IPS-18c (cell line): ENCODE measurements at regions not wholly inside any gene's neighbourhood (a gene's known extent, or its start where the extent isn't known, plus 50 kb on each side); places are given as distances from the start of the nearest gene placed in this dataset.

Experiments
- H3K4me3 ChIP-seq: 2 replicates; pipeline ENCODE4 v1.7.0; 2013; ENCODE audit warnings: low read depth, mild to moderate bottlenecking, low read length, moderate library complexity; ENCODE audit not compliant: insufficient read depth
- H3K9me3 ChIP-seq: one replicate; pipeline ENCODE4 v1.6.1; 2013; ENCODE audit warnings: mild to moderate bottlenecking, low read length, moderate library complexity; ENCODE audit not compliant: control insufficient read depth, insufficient read depth

DNA sequence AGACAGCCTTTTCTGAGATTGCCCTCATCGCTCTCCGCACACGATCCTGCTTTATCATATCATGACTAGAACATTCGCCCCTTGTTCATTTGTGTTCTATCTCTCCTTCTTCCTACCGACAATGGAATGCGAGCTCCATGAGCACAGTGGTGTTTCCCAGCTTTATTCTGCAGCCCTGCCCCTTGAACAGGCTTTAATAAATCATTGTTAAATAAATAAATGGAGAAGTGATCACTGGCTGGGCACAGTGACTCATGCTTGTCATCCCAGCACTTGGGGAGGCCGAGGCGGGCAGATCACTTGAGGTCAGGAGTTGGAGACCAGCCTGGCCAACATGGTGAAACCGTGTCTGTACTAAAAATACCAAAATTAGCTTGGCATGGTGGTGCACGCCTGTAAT lies 1063.3 kb upstream of the EEF2KMT start:
- Histone ChIP-seq H3K4me3 (no peak overlapping the region), H3K9me3 (no peaks in the 10 kb centered on the region)

DNA sequence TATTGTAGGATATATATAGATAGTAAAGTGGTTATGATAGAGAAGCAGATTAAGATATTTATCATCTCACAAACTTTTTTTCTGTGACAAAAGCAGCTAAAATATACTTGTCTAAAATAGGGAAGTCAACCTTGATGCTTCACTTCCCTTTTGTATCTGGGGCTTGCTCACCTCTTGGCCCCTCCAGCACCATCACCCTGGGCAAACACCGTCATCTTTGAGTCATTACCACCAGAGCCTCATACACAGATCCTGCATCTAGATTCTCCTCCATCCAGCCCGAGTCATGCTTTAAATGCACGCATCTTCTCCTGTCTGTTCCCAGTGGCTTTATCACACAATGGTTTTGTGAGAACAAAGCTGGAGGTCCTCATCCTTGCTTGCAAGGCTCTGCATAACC lies 1062.7 kb upstream of the EEF2KMT start:
- H3K4me3 ChIP-seq = no peak overlapping the region

GRCh38 chr16:6157806-6158205 lies 1060.2 kb upstream of the EEF2KMT start:
- no peak overlapping the region for H3K4me3 ChIP-seq

More for the DNA sequence above, 1062.7 kb upstream of the EEF2KMT start:
- no peaks in the 10 kb centered on the region for H3K9me3 ChIP-seq

DNA sequence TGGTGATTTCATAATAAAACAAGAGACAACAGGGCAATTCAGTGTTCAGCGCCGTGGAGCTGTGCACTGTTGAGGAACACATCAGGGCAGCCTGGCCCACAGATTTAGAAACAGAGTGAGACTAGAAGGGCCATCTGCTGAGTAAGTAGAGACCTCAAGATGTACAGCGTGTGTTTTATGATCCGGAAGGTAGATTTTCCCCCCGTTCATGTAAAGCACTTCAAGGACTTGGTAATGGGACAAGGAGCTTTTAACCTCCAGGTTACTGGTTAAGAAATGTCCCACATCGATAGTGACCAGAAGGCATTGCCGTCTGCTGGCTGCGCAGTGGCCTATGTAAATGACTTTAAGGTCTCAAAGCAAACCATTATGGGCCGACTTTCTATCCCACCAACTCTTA lies 1057.7 kb upstream of the EEF2KMT start:
- Histone ChIP-seq H3K4me3 (no peak overlapping the region), H3K9me3 (no peaks in the 10 kb centered on the region)

More at GRCh38 chr16:6157806-6158205, 1060.2 kb upstream of the EEF2KMT start:
- H3K9me3 ChIP-seq = no peaks in the 10 kb centered on the region

DNA sequence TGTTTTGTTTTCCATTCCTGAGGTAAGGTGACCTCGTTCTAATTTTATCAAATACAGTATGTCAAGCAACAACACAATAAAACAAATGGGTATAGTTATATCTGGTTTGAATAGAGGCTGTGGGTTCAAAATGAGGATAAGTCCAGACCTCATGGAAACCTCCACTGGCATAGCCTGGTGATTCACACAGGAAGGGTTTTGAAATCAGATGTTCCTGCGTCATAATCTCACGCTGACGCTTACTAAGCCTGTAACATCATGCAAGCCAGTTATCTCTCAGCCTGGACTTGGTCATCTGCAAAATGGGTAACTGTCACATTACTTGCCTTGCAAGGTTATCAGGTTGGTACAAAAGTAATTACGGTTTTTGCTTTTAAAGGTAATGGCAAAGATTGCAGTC lies 1056.3 kb upstream of the EEF2KMT start:
- Histone ChIP-seq H3K4me3 (no peak overlapping the region), H3K9me3 (no peaks in the 10 kb centered on the region)

DNA sequence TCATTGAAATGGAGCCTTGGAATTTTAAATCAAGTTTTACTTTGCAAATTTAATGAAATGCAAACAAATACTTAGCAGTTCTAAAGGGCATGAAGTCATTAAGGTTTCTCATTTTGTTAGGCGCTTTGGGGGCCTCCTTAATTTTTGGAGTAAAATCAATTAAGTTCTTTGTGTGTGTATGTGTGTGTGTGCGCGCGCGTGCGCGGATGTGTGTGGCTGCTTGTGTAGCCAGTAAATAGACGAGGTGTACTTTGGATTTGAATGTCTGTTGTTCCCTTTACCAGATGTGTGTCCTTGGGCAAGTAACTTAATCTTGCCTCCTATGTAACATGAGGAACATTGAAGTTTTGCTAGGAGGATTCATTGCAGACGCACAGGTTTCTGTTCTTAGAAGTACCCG lies 1051.4 kb upstream of the EEF2KMT start:
- Histone ChIP-seq H3K9me3 (no peaks in the 10 kb centered on the region), H3K4me3 (no peak overlapping the region)

GRCh38 chr16:6148361-6148760 lies 1050.8 kb upstream of the EEF2KMT start:
- Histone ChIP-seq H3K9me3 (no peaks in the 10 kb centered on the region), H3K4me3 (no peak overlapping the region)

DNA sequence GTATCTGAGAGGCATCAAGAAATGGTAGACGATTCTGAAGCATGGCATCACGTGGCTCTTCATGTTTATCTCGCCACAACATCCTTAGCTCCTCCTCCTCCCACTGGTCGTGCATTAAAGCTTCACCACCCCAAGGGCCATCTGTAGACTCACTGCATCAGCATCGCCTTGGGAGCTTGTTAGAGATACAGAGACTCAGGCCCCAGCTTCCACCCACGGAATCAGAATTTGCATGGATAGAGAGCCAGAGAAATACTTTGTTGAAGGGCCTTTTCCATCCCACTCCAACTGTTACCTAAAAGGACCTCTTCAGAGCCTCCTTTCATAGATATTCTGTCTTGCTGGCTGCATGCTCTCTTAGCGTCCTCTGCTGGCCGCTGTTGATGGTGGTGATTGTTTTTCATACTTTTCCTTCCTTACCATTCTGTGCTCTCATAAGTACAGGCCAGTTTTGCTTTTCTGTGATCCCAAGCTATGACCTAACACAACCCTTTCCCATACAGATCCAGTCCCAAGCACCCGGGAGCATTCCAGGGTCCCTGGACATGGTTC lies 1049.4 kb upstream of the EEF2KMT start:
- no peak overlapping the region for H3K4me3 ChIP-seq
- no peaks in the 10 kb centered on the region for H3K9me3 ChIP-seq

DNA sequence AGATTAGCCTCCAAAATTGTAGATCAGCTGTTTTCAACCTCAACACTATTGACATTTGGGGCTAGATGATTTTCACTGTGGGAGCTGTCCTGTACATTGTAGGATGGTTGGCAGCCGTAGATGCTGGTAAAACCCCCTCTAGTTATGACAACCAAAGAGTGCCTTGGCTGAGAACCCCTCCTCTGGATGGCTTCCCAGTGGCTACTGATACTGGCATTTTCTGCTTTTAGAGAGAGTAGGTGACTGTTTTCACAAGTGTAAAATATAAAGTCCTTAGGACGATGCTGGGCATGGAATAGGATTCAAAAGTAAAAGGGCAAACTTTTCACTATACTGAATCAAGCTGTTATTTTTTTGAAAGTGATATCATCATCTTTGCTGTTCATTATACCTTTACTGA lies 1048.8 kb upstream of the EEF2KMT start:
- no peaks in the 10 kb centered on the region for H3K9me3 ChIP-seq
- H3K4me3 ChIP-seq = no peak overlapping the region

- Histone ChIP-seq H3K9me3 (no peaks in the 10 kb centered on the region), H3K4me3 (no peak overlapping the region)
Observed at GRCh38 chr16:6144463-6144862, 1046.9 kb upstream of the EEF2KMT start.

DNA sequence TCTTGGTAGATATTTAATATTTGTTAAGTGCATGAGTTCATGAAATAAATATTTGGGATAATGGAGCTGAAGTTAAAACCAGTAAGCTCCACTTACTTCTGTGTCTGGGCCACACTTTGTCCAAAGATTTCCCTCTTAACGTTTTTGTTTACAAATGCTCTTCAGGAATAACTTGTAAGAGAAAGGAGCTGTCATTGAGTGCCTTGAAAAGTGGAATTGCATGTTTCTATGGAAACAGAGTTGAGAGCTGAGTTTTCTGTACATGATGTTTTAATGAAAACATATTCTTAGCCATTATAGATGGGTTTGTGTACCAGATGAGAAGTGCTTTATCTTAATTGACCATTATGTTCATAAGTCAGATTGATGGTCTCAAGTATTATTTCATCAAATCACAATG lies 1045.4 kb upstream of the EEF2KMT start:
- Histone ChIP-seq H3K4me3 (no peak overlapping the region), H3K9me3 (no peaks in the 10 kb centered on the region)

DNA sequence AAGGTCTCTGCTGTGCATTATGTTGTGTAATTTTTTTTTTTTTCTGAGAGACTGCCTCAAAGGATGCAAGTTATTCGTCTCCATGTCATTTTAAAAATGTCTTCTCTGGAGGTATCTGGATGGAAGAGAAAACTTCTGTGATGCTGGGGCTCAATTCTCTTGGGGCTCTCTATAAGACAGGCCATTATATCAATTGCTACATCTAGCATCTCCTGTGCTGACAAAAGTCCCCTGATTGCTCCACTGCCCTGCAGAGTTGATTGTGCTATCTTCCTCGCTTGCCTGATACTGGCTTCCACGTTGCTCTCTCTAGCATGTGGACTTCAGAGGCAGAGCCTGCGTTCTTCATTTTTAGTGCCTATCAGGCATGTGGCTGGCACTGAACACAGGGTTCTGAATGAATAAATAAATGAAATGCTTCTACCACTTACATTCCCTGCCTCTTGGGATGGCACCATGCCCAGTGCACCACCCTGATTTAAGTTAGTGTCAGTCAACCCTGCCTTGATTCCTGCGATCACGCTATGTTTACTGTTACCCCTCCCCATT lies 1035.5 kb upstream of the EEF2KMT start:
- Histone ChIP-seq H3K9me3 (no peaks in the 10 kb centered on the region), H3K4me3 (no peak overlapping the region)

DNA sequence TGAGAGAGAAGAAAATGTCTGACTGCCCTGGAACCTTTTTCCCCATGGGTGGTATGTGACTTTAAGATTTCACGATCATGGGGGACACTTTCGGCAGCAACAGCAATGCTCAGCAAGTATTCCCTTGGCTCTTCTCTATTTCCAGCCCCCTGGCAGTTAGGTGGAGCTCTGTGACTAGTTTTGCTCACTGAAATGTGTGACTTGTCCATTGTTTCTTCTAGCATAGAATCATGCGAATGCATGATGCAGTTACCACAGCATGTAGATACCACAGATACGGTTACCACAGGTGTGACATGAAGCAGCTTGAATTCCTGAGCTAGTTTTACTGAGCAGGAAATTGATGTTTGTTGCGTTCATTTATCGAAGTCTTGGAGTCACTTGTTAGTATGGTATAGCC lies 1034.5 kb upstream of the EEF2KMT start:
- Histone ChIP-seq H3K4me3 (no peak overlapping the region), H3K9me3 (no peaks in the 10 kb centered on the region)

- Histone ChIP-seq H3K4me3 (no peak overlapping the region), H3K9me3 (no peaks in the 10 kb centered on the region)
Observed at GRCh38 chr16:6131526-6132050, 1034.0 kb upstream of the EEF2KMT start.

DNA sequence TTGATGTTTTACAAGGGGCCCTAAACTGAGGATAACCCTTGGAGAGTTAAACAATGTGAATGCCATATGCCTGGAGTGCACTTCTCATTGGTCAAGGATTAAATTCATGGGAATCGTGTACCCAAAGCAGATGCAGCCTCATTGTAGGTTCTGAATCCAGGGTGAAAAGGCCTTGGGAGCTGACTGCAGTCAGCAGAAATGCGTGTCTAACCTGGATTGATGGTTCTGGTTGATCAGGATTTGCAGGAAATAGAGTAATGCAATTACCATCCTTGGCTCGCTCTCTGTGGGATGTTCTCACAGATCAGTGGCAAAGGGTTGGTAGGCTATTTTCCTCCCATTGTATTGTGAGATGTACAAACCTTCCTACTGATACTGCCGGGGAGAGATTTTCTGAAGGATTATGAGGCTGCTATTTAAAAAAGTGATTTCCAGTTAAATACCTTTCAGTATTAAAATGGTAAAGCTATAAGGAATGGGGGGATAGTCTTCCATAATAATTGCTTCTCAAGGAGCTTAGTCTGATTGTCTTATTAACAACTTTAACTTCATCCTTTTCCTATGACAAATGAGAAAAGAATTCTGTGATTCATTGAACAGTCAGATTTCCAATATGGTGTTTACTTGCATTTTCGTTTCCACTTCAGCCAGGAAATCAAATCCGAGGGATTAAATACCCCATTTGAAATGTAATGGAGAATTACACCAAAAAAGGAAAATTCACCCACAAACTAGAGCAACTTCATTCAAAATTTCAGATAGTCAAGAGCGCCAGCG lies 1028.1 kb upstream of the EEF2KMT start:
- Histone ChIP-seq H3K9me3 (no peaks in the 10 kb centered on the region), H3K4me3 (no peak overlapping the region)

DNA sequence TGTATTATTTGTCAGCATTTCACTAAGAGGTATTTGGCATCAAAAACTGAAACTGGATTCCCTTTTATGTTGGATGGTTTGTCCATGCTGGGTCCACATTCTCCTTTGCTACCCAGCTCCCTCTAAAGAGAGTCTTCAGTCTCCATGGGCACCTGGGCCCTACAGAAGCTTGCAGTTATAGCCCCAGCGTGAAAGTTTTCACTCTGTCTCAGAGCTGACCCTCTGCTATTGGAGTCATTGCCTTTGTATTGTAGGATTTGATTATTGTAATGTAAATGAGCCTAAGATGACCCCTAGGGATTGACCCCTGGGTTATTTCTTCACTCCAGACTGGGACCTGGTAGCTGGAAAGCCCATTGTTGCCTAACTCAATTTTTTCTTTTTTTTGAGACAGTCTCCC lies 1026.5 kb upstream of the EEF2KMT start:
- Histone ChIP-seq H3K9me3 (no peaks in the 10 kb centered on the region), H3K4me3 (no peak overlapping the region)

DNA sequence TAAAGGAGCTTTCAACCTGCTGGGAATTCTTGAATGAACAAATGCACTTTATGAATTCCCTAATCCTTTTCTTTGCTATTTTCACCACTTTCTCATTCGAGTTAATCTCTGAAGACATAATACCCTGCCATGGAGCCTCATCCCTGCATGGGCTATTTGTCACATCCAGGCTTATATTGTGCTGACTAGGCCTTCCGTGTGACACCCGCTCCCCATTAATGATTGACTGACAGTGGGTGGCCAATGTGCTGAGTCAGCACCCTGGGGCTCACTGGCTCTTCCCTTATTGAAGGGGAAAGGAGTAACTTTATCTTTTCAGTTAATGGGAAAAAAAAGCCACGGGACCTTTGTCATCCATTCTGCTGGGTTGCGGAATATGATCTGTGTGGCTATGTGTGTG lies 1024.8 kb upstream of the EEF2KMT start:
- H3K9me3 ChIP-seq = no peaks in the 10 kb centered on the region
- H3K4me3 ChIP-seq = no peak overlapping the region

DNA sequence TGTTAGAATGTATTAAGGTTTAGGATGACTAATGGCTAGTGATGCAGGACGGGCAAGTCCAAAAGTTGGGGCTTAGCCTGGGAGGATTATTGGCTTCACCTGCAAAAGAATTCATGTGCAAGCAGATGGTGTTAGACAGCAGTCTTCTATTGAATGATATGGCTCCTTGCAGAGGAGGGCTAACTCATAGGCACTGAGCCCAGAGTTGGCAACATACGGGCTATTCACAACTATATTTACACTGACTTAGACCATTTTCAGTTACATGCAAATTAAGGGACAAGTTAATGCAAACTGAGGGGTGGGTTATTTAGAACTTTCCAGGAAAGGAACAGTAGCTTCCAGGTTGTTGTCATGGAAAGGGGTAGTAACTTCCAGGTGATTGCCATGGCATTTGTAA lies 1017.1 kb upstream of the EEF2KMT start:
- H3K9me3 ChIP-seq = no peaks in the 10 kb centered on the region
- no peak overlapping the region for H3K4me3 ChIP-seq
